HG03442 (cell line): ENCODE measurements at regions not wholly inside any gene's neighbourhood (a gene's known extent, or its start where the extent isn't known, plus 50 kb on each side); places are given as distances from the start of the nearest gene placed in this dataset.

Source experiments
- ATAC-seq: cut with Tn5 transposase; IDR thresholded peaks from one replicate; pipeline ENCODE4 v1.9.1; 2021; ENCODE audit warnings: mild to moderate bottlenecking, moderate library complexity; ENCODE audit not compliant: unreplicated experiment

GRCh38 chr10:16341637-16342036 is 95.2 kb upstream of the PTER start:
- no peak for ATAC-seq

- no peak for ATAC-seq
Observed at GRCh38 chr10:16348891-16349290, 87.9 kb upstream of the PTER start.

- ATAC-seq, result no peak
Observed at GRCh38 chr10:16352146-16352545, 84.7 kb upstream of the PTER start.

GRCh38 chr10:16360001-16360400 is 76.8 kb upstream of the PTER start:
- ATAC-seq, result no peak

- no peak for ATAC-seq
Observed at GRCh38 chr10:16360425-16360824, 76.4 kb upstream of the PTER start.

GRCh38 chr10:16361086-16361485 is 75.7 kb upstream of the PTER start:
- no peak for ATAC-seq

GRCh38 chr10:16363741-16364140 is 73.1 kb upstream of the PTER start:
- ATAC-seq, result no peak

GRCh38 chr10:16367621-16368292 is 69.1 kb upstream of the PTER start:
- no peak for ATAC-seq

GRCh38 chr10:16381083-16381482 is 55.7 kb upstream of the PTER start:
- ATAC-seq, result peak; percentile 80

- no peak for ATAC-seq
Observed at GRCh38 chr10:16384021-16384420, 52.8 kb upstream of the PTER start.

- no peak for ATAC-seq
Observed at GRCh38 chr10:16386855-16387254, 50.0 kb upstream of the PTER start.
